Gastrocnemius medialis (tissue), 4 donors: ENCODE measurements at regions not wholly inside any gene's neighbourhood (a gene's known extent, or its start where the extent isn't known, plus 50 kb on each side); places are given as distances from the start of the nearest gene placed in this dataset.

Experiments used
- ATAC-seq, 2 donors: fragments of 150-250 bp; one replicate each; pipeline ENCODE4 v1.9.1; 2016
- DNase-seq, 2 donors: peaks; one replicate each; pipeline ENCODE4 v3.0.0-alpha.2; 2019
- H3K27ac ChIP-seq, 4 donors: fragments of 200-600 bp; sonication (generic); 1 replicate in 1 of 4; 2 replicates in 3 of 4; pipeline ENCODE4 v1.5.1; 2016 to 2018; ENCODE audit warnings: mild to moderate bottlenecking in 2 of 4, moderate library complexity in 1 of 4
- H3K27me3 ChIP-seq, 3 donors: fragments of 200-600 bp; sonication (generic) in 2 of 3; 1 replicate in 1 of 3; 2 replicates in 2 of 3; pipeline versions ENCODE4 v1.5.1 to v1.6.0; 2016 to 2019; ENCODE audit warnings: mild to moderate bottlenecking in 1 of 3, moderate library complexity in 1 of 3
- H3K36me3 ChIP-seq, 2 donors: fragments of 200-600 bp; sonication (generic) in 1 of 2; one replicate each; pipeline ENCODE4 v1.5.1; 2017 to 2018
- H3K4me1 ChIP-seq, 2 donors: fragments of 200-600 bp; sonication (generic) in 1 of 2; one replicate each; pipeline ENCODE4 v1.5.1; 2016 to 2017; ENCODE audit warnings: mild to moderate bottlenecking in 2 of 2
- H3K4me3 ChIP-seq, 4 donors: fragments of 200-600 bp; sonication (generic) in 3 of 4; 1 replicate in 1 of 4; 2 replicates in 3 of 4; pipeline ENCODE4 v1.5.1; 2016 to 2019; ENCODE audit warnings: mild to moderate bottlenecking in 2 of 4
- H3K9me3 ChIP-seq, 3 donors: fragments of 200-600 bp; sonication (generic) in 2 of 3; 1 replicate in 1 of 3; 2 replicates in 2 of 3; pipeline ENCODE4 v1.5.1; 2016 to 2019
- CTCF ChIP-seq, 5 experiments: fragments of 450-650 bp in 3 of 5; fragments of 200-600 bp in 2 of 5; sonication (generic) in 2 of 5; IDR thresholded peaks in 4 of 5; conservative IDR thresholded peaks in 1 of 5; 1 replicate in 4 of 5; 2 replicates in 1 of 5; pipeline ENCODE4 v1.5.1; 2016 to 2019; ENCODE audit warnings: antibody characterized with exemption in 5 of 5, mild to moderate bottlenecking in 3 of 5, moderate library complexity in 3 of 5
- POLR2A ChIP-seq, 2 donors: fragments of 450-650 bp; IDR thresholded peaks; one replicate each; pipeline ENCODE4 v1.6.1; 2017; ENCODE audit warnings: antibody characterized with exemption in 2 of 2, mild to moderate bottlenecking in 2 of 2, moderate library complexity in 2 of 2
- in situ Hi-C, 4 donors: fragments of 200-750 bp; cut with MboI; loops; one replicate each; pipeline versions ENCODE4 v1.15.0 to v1.8.0; 2017; ENCODE audit warnings: low sequenced_read_pairs in 4 of 4
- intact Hi-C: fragments of 100-400 bp; cut with DNase I; formaldehyde crosslinking; loops from one replicate; pipeline ENCODE4 v1.15.1; 2023; ENCODE audit warnings: low total_unique reads

DNA sequence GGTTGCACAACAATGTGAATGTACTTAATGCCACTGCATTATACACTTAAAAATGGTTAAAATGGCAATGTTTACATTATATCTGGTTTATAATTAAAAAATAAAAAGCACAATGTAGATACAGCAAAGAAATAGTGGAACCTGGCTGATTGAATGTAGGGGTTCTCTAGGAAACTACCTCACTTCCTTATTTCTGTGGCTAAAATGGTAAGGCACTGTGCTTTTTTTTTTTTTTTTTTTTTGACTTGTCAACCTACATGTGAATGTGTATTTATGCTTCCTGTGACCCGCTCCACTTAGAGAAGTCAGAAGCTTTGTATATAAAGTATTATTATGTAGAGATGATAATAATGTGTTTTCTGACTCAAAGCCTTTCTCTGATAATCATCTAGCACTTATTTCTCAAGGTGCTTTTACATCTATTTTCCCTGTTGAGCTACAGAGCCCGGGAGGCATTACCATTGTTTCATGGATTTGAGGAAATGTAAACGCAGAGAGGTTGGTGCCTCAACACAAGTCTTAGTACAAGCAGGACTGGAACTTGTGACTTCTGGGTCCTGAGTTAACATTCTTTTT is 55.0 kb downstream of the SOX4 start:
- Histone ChIP-seq H3K9me3 (no peaks in the 10 kb centered on the region), H3K27ac (no peak overlapping the region), H3K36me3 (no peaks in the 10 kb centered on the region), H3K4me3 (no peak overlapping the region), H3K27me3 (no peaks in the 10 kb centered on the region), H3K4me1 (no peaks in the 10 kb centered on the region)
- DNase-seq (no peak), ATAC-seq (no peak)
- intact Hi-C loops (no loop called here), in situ Hi-C loops (no loop called here)
- TF ChIP-seq CTCF (IDR thresholded peaks at IDR 0.05 in 4 of 5, conservative IDR thresholded peaks at IDR 0.05 in 1 of 5) (no peak), POLR2A (IDR thresholded peaks at IDR 0.05) (no peak)

GRCh38 chr6:21653323-21653722 is 59.8 kb downstream of the SOX4 start:
- Histone ChIP-seq H3K9me3 (no peaks in the 10 kb centered on the region), H3K27me3 (no peaks in the 10 kb centered on the region), H3K27ac (no peak overlapping the region), H3K4me1 (no peaks in the 10 kb centered on the region), H3K4me3 (no peak overlapping the region), H3K36me3 (no peaks in the 10 kb centered on the region)
- TF ChIP-seq CTCF (IDR thresholded peaks at IDR 0.05 in 4 of 5, conservative IDR thresholded peaks at IDR 0.05 in 1 of 5) (no peak), POLR2A (IDR thresholded peaks at IDR 0.05) (no peak)
- ATAC-seq (no peak), DNase-seq (no peak)
- in situ Hi-C loops (no loop called here), intact Hi-C loops (no loop called here)

DNA sequence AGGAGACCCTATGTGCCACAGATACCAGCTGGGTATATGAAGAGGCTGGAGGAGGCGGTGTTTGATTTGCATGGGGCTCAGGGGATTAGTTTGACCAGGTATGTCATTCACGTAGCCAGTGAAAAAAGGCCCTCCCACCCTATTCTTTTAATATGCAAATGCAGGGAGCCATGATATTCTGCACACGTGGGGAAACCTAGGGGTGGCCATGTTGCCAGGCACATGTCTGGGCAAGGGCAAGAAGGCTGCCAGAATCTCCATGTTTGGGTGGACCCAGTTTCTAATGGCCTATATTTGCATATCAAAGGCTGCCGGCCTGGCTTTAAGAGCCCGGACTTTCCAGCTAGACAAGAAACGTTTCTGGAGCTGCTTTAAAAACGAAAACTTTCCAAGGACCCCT is 60.4 kb downstream of the SOX4 start:
- in situ Hi-C loops (no loop called here), intact Hi-C loops (no loop called here)
- H3K4me3 ChIP-seq, result no peak overlapping the region
- TF ChIP-seq CTCF (IDR thresholded peaks at IDR 0.05 in 4 of 5, conservative IDR thresholded peaks at IDR 0.05 in 1 of 5) (no peak), POLR2A (IDR thresholded peaks at IDR 0.05) (no peak)
- H3K4me1 ChIP-seq, result no peaks in the 10 kb centered on the region
- no peak for ATAC-seq
- no peak overlapping the region for H3K27ac ChIP-seq
- no peak for DNase-seq
- no peaks in the 10 kb centered on the region for H3K9me3 ChIP-seq
- H3K27me3 ChIP-seq, result no peaks in the 10 kb centered on the region
- no peaks in the 10 kb centered on the region for H3K36me3 ChIP-seq

DNA sequence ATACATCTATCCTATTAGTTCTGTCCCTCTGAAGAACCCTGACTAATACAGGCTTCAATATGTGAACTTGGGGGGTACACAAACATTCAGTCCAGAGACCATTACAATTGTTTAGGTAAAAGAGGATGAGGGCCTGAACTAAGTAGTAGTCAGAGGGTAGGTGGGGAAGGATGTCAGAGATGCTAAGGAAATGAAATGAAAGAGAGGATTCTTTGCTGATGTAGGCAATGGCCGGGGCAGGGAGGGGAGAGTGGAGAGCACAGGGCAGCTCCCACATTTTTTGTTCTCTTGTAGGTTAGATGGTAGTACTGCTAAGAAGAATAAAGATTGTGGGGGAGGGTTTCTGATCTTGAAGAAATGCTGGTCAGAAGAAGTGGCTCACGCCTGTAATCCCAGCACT is 60.8 kb downstream of the SOX4 start:
- DNase-seq, result no peak
- Histone ChIP-seq H3K36me3 (no peaks in the 10 kb centered on the region), H3K27me3 (no peaks in the 10 kb centered on the region), H3K27ac (no peak overlapping the region), H3K4me1 (no peaks in the 10 kb centered on the region), H3K9me3 (no peaks in the 10 kb centered on the region), H3K4me3 (no peak overlapping the region)
- no peak for ATAC-seq
- in situ Hi-C loops (no loop called here), intact Hi-C loops (no loop called here)
- TF ChIP-seq CTCF (IDR thresholded peaks at IDR 0.05 in 4 of 5, conservative IDR thresholded peaks at IDR 0.05 in 1 of 5), result no peak
- TF ChIP-seq POLR2A (IDR thresholded peaks at IDR 0.05), result no peak

DNA sequence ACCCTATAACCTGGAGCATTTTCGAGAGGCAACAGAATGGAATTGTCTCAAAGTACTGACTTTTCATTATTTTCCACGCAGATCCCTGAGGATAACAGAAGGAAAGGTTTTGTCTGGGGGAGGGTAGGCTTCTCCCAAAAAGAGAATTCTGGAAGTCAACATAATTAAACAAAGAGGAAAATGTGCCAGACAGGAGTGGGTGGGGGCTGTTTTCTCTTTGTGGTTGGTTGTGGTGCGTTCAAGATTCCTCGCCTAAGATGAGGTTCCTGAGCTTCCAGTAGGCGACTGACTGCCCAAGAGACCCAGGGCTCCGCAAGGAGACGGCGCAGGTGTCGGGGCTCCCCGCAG is 70.4 kb downstream of the SOX4 start:
- intact Hi-C loops, result no loop called here
- peaks cover 24 to 50% (median 40%) of the 10 kb centered on the region in 3 donors for H3K27me3 ChIP-seq

More for the DNA sequence above, 70.4 kb downstream of the SOX4 start:
- no peak for TF ChIP-seq CTCF (IDR thresholded peaks at IDR 0.05 in 4 of 5, conservative IDR thresholded peaks at IDR 0.05 in 1 of 5)
- no peak for TF ChIP-seq POLR2A (IDR thresholded peaks at IDR 0.05)
- in situ Hi-C loops, result no loop called here
- DNase-seq (no peak), ATAC-seq (no peak)
- Histone ChIP-seq H3K9me3 (no peaks in the 10 kb centered on the region), H3K4me3 (peak overlapping the region; percentile 49 to 61 (median 56)), H3K27ac (no peak overlapping the region), H3K36me3 (no peaks in the 10 kb centered on the region), H3K4me1 (peaks cover 4 to 16% of the 10 kb centered on the region in 2 donors)
